Adrenal gland (tissue), 9 donors: ENCODE measurements at regions not wholly inside any gene's neighbourhood (a gene's known extent, or its start where the extent isn't known, plus 50 kb on each side); places are given as distances from the start of the nearest gene placed in this dataset.

ENCODE experiments used
- DNase-seq, 7 donors: peaks; one replicate each; pipeline ENCODE4 v3.0.0-alpha.2; 2019 to 2020
- H3K27ac ChIP-seq, 5 donors: fragments of 200-600 bp; sonication (generic) in 4 of 5; 1 replicate in 3 of 5; 2 replicates in 2 of 5; pipeline versions ENCODE4 v1.5.1 to v1.8.0; 2016 to 2020; ENCODE audit warnings: mild to moderate bottlenecking in 1 of 5
- H3K27me3 ChIP-seq: fragments of 200-600 bp; 2 replicates; pipeline ENCODE4 v1.8.0; 2021
- H3K36me3 ChIP-seq, 2 donors: fragments of 200-600 bp; replicated peaks in 1 of 2; 1 replicate in 1 of 2; 2 replicates in 1 of 2; pipeline versions ENCODE4 v1.5.1 to v1.8.0; 2018 to 2022
- H3K4me1 ChIP-seq, 2 donors: fragments of 200-600 bp; replicated peaks in 1 of 2; 1 replicate in 1 of 2; 2 replicates in 1 of 2; pipeline versions ENCODE4 v1.5.1 to v1.8.0; 2018 to 2021
- H3K4me3 ChIP-seq, 4 donors: fragments of 200-600 bp; sonication (generic) in 3 of 4; one replicate each; pipeline ENCODE4 v1.5.1; 2016 to 2018
- H3K9me3 ChIP-seq, 3 donors: fragments of 200-600 bp; sonication (generic) in 1 of 3; replicated peaks in 1 of 3; 1 replicate in 2 of 3; 2 replicates in 1 of 3; pipeline versions ENCODE4 v1.5.1 to v1.8.0; 2016 to 2021
- POLR2A ChIP-seq, 2 donors: fragments of 450-650 bp; IDR thresholded peaks; one replicate each; pipeline ENCODE4 v1.6.1; 2017; ENCODE audit warnings: antibody characterized with exemption in 2 of 2, mild to moderate bottlenecking in 2 of 2, moderate library complexity in 1 of 2
- WGBS, 4 donors: extraction: QIAGEN DNeasy Blood & Tissue Kit in 2 of 4; methylation state at CpG; one replicate each; pipeline versions ENCODE4 v1.1.5 to v1.1.7; 2013 to 2017; 5-methylcytosine and 5-hydroxymethylcytosine counted together
- intact Hi-C, 2 donors: fragments of 100-400 bp; cut with DNase I; formaldehyde crosslinking; loops; one replicate each; pipeline versions ENCODE4 v1.14.1 to v1.15.0; 2022 to 2023
- TF ChIP-seq, protein P1 (sequence below), 6 experiments: fragments of 450-650 bp in 4 of 6; fragments of 200-600 bp in 2 of 6; sonication (generic) in 1 of 6; IDR thresholded peaks; 1 replicate in 5 of 6; 2 replicates in 1 of 6; pipeline versions ENCODE4 v1.5.1 to v1.8.0; 2016 to 2021; ENCODE audit warnings: antibody characterized with exemption in 6 of 6, mild to moderate bottlenecking in 2 of 6, moderate library complexity in 1 of 6
- donor health status: healthy with polysubstance abuse.
- donor health status: Bipolar disorder and iron deficiency.
- donor health status: DM: yes; HTN: yes; CAD: no.
- donor health status: DM: no; HTN: no; CAD: no.
- donor health status: DM: no; HTN: no; CAD: no.

DNA sequence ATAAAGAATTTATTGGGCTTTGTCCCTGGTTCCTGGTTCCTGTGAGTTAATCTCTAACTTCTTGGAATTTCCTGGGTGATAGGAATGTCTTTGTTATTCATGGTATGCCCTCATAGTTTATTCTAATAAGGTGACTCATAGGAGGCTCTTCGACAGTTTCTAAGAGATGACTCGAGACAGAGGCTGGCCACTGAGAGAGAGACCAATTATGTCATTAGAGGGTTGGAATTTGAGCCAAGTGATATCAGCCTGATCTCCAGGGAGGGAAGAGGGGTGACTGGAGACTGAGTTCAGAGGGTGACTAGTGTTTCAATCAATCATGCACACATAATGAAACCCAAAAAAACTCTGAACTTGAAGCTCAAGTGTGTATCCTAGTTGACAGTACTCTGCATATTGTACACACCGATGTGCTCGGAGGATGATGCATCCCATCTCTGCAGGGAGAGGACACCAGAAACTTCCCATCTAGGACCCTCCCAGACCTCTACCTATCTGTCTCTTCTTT lies 185.7 kb downstream of the MTCL1 start:
- Histone ChIP-seq H3K27ac (no peak overlapping the region), H3K36me3 (no peaks in the 10 kb centered on the region), H3K27me3 (no peaks in the 10 kb centered on the region), H3K4me3 (no peak overlapping the region), H3K9me3 (no peaks in the 10 kb centered on the region), H3K4me1 (no peaks in the 10 kb centered on the region)
- intact Hi-C loops = no loop called here
- WGBS, 4 donors = 37 to 51% (median 44%) methylated on average over 4 of the region's 4 CpGs
- TF ChIP-seq, protein P1, sequence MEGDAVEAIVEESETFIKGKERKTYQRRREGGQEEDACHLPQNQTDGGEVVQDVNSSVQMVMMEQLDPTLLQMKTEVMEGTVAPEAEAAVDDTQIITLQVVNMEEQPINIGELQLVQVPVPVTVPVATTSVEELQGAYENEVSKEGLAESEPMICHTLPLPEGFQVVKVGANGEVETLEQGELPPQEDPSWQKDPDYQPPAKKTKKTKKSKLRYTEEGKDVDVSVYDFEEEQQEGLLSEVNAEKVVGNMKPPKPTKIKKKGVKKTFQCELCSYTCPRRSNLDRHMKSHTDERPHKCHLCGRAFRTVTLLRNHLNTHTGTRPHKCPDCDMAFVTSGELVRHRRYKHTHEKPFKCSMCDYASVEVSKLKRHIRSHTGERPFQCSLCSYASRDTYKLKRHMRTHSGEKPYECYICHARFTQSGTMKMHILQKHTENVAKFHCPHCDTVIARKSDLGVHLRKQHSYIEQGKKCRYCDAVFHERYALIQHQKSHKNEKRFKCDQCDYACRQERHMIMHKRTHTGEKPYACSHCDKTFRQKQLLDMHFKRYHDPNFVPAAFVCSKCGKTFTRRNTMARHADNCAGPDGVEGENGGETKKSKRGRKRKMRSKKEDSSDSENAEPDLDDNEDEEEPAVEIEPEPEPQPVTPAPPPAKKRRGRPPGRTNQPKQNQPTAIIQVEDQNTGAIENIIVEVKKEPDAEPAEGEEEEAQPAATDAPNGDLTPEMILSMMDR (IDR thresholded peaks at IDR 0.05) = no peak
- no peak for TF ChIP-seq POLR2A (IDR thresholded peaks at IDR 0.05)
- peak in 3 of 7 donors; percentile 10 to 18 (median 17) for DNase-seq

DNA sequence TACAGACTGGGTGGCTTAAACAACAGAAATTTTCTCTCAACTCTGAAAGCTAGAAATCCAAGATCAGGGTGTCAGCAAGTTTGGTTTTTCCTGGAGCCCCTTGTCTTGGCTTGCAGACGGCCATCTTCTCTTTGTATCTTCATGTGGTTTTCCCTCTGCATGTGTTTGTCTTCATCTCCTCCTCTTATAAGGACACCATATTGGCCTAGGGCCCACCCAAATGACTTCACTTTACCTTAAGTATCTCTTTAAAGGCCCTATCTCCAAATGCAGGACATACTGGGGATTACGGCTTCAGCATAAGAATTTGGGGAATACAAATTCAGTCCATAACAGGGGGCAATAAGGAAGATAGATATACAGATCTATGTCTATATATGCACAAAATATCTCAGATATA lies 187.9 kb downstream of the MTCL1 start:
- TF ChIP-seq, protein P1 (IDR thresholded peaks at IDR 0.05) = no peak
- TF ChIP-seq POLR2A (IDR thresholded peaks at IDR 0.05) = no peak

DNA sequence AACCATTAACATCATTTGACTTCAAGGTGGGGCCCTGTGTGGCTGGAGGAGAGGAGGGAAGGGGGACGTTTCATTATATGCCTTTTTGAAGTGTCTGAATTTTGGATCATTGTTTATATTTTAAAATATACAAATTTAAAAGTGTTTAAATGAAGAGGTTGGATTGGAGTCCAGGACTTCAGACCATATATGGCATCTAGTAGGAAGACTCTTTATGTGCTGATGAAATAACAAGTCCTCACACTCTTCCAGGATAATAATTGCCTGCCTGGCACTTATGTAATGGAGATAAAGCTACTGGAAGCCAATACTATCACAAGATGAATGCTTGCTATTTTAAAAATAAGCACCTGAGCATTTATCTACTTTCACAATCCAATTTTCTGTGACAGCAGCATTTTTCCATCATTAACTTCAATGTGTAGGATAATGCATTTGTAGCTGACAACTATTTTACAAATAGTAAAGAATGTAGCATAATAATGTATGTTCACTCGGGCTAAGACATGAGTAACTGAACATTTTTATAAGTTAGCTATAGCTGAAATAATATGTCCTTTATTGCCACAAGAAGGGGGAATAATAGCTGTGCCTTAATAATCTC lies 188.4 kb downstream of the MTCL1 start:
- Histone ChIP-seq H3K9me3 (no peaks in the 10 kb centered on the region), H3K4me1 (no peaks in the 10 kb centered on the region), H3K27ac (no peak overlapping the region), H3K27me3 (no peaks in the 10 kb centered on the region), H3K4me3 (no peak overlapping the region), H3K36me3 (no peaks in the 10 kb centered on the region)
- DNase-seq = no peak
- 49 to 73% (median 60%) methylated on average over 2 of the region's 2 CpGs for WGBS, 4 donors
- intact Hi-C loops = no loop called here
- TF ChIP-seq POLR2A (IDR thresholded peaks at IDR 0.05) = no peak
- TF ChIP-seq, protein P1 (IDR thresholded peaks at IDR 0.05) = no peak

More for the DNA sequence above, 187.9 kb downstream of the MTCL1 start:
- Histone ChIP-seq H3K9me3 (no peaks in the 10 kb centered on the region), H3K36me3 (no peaks in the 10 kb centered on the region), H3K27me3 (no peaks in the 10 kb centered on the region), H3K4me3 (no peak overlapping the region), H3K4me1 (no peaks in the 10 kb centered on the region), H3K27ac (no peak overlapping the region)
- intact Hi-C loops = no loop called here
- WGBS, 4 donors = 83 to 86% (median 85%) methylated on average over 2 of the region's 2 CpGs
- DNase-seq = no peak

DNA sequence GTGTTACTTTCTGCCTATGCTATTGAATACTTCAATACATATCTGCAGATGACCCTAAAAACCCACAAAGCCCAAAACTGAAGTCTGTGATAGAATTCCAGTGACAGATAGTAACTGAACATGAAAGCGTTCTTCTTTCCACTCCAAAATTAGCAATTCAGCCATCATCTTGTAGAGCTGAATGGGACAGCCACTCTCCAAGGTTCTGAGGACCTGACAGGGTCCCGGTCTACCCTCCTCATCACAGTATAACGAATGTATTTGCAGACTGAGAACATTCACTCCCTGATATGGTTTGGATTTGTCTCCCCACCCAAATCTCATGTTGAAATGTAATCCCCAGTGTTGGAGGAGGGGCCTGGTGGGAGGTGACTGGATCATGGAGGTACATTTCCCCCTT lies 189.5 kb downstream of the MTCL1 start:
- Histone ChIP-seq H3K27me3 (no peaks in the 10 kb centered on the region), H3K4me3 (no peak overlapping the region), H3K36me3 (no peaks in the 10 kb centered on the region), H3K4me1 (no peaks in the 10 kb centered on the region), H3K9me3 (no peaks in the 10 kb centered on the region), H3K27ac (no peak overlapping the region)
- DNase-seq = no peak
- TF ChIP-seq, protein P1 (IDR thresholded peaks at IDR 0.05) = no peak
- TF ChIP-seq POLR2A (IDR thresholded peaks at IDR 0.05) = no peak
- WGBS, 4 donors = 51 to 81% (median 75%) methylated on average over 3 of the region's 3 CpGs
- intact Hi-C loops = no loop called here
